ENCODE measurements at regions not wholly inside any gene's neighbourhood (a gene's known extent, or its start where the extent isn't known, plus 50 kb on each side); places are given as distances from the start of the nearest gene placed in this dataset.

GRCh38 chr6:167465482-167465881, 140.6 kb downstream of the TTLL2 start:
- TF ChIP-seq, protein P1, sequence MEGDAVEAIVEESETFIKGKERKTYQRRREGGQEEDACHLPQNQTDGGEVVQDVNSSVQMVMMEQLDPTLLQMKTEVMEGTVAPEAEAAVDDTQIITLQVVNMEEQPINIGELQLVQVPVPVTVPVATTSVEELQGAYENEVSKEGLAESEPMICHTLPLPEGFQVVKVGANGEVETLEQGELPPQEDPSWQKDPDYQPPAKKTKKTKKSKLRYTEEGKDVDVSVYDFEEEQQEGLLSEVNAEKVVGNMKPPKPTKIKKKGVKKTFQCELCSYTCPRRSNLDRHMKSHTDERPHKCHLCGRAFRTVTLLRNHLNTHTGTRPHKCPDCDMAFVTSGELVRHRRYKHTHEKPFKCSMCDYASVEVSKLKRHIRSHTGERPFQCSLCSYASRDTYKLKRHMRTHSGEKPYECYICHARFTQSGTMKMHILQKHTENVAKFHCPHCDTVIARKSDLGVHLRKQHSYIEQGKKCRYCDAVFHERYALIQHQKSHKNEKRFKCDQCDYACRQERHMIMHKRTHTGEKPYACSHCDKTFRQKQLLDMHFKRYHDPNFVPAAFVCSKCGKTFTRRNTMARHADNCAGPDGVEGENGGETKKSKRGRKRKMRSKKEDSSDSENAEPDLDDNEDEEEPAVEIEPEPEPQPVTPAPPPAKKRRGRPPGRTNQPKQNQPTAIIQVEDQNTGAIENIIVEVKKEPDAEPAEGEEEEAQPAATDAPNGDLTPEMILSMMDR (IDR thresholded peaks at IDR 0.05) = no peak
- TF ChIP-seq POLR2A (IDR thresholded peaks at IDR 0.05) = no peak
- TF ChIP-seq EP300 (IDR thresholded peaks at IDR 0.05) = no peak

Data from tibial nerve (tissue), 4 donors.